ENCODE measurements at regions not wholly inside any gene's neighbourhood (a gene's known extent, or its start where the extent isn't known, plus 50 kb on each side); places are given as distances from the start of the nearest gene placed in this dataset.

DNA sequence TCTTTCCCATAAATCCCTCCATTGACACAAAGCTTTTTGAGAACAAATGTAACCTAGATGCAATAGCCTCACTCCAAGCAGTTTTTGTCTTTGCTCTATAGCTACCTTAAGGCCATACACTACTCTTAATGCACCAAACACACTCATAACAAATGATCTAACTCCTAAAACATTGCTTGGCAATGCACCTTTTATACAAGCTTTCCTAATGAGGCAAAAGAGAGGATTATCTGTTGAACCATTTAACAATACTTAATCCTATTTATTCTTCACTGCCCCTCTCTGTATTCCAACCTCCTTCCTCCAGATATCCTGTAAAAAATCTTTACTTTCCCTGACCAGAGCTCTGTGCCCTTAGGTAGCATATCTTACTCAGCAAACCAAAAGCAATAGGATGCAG is 558.1 kb upstream of the MDFIC2 start:
- TF ChIP-seq POLR2A (IDR thresholded peaks at IDR 0.05), result no peak
- no peak for TF ChIP-seq POLR2AphosphoS5 (IDR thresholded peaks at IDR 0.05)
- TF ChIP-seq, protein P1, sequence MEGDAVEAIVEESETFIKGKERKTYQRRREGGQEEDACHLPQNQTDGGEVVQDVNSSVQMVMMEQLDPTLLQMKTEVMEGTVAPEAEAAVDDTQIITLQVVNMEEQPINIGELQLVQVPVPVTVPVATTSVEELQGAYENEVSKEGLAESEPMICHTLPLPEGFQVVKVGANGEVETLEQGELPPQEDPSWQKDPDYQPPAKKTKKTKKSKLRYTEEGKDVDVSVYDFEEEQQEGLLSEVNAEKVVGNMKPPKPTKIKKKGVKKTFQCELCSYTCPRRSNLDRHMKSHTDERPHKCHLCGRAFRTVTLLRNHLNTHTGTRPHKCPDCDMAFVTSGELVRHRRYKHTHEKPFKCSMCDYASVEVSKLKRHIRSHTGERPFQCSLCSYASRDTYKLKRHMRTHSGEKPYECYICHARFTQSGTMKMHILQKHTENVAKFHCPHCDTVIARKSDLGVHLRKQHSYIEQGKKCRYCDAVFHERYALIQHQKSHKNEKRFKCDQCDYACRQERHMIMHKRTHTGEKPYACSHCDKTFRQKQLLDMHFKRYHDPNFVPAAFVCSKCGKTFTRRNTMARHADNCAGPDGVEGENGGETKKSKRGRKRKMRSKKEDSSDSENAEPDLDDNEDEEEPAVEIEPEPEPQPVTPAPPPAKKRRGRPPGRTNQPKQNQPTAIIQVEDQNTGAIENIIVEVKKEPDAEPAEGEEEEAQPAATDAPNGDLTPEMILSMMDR (IDR thresholded peaks at IDR 0.05), result no peak
